Muscle of back (tissue), 3 donors: ENCODE measurements at regions not wholly inside any gene's neighbourhood (a gene's known extent, or its start where the extent isn't known, plus 50 kb on each side); places are given as distances from the start of the nearest gene placed in this dataset.

Experiments used
- DNase-seq, 3 donors: peaks; one replicate each; pipeline versions ENCODE4 v3.0.0 to v3.0.0-alpha.2; 2013

DNA sequence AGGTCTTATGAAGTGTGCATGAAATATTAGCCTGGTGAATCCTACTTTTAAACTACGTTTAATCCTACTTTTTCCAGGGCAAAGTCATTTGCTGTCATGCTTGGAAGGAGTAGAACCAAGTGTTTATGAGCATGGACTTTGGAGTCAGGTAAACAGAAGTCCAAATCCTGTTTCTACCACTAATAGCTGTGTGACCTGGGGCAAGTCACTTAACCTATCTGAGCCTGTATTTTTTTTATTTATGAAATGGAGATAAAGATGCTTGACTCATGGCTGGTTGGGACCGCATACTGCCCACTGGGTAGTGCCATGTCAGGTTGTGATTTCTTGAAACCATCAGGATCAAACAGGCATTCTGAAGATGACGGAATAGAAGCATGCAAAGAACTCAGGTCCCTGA lies 249.6 kb downstream of the BAMBI start:
- no peak for DNase-seq

DNA sequence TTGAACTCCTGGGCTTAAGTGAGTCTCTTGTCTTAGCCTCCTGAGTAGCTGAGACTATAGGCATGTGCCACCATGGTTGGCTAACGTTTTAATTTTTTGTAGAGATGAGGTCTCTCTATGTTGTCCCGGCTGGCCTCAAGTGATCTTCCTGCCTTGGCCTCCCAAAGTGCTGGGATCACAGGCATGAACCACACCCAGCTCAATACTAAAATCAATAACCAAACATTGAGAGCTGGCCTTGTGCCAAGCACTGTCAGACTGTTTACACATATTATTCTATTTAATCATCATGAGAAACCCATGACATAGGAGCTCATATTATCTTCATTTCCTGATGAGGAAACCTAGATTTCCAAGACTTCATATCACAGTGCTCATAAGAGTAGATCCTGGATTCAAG lies 251.2 kb downstream of the BAMBI start:
- no peak for DNase-seq

DNA sequence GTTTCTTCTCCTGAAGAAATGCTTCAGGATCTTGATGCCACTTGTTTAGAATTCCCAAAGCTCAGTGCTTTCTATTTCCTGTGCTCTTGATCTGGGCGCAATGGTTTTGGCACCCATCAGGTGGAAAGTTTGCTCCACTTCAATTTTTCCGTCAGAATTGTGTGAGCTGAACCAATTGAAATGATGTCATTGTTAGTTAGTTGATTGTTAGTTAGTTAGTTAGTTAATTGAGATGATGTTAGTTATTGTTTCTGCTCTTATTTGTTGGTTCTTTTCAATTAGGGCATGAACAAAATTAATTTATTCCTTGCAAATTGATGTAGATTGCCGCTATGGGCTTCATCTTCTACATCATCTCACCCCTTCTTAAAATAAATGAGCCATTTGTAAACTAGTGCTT lies 252.6 kb downstream of the BAMBI start:
- DNase-seq = no peak

DNA sequence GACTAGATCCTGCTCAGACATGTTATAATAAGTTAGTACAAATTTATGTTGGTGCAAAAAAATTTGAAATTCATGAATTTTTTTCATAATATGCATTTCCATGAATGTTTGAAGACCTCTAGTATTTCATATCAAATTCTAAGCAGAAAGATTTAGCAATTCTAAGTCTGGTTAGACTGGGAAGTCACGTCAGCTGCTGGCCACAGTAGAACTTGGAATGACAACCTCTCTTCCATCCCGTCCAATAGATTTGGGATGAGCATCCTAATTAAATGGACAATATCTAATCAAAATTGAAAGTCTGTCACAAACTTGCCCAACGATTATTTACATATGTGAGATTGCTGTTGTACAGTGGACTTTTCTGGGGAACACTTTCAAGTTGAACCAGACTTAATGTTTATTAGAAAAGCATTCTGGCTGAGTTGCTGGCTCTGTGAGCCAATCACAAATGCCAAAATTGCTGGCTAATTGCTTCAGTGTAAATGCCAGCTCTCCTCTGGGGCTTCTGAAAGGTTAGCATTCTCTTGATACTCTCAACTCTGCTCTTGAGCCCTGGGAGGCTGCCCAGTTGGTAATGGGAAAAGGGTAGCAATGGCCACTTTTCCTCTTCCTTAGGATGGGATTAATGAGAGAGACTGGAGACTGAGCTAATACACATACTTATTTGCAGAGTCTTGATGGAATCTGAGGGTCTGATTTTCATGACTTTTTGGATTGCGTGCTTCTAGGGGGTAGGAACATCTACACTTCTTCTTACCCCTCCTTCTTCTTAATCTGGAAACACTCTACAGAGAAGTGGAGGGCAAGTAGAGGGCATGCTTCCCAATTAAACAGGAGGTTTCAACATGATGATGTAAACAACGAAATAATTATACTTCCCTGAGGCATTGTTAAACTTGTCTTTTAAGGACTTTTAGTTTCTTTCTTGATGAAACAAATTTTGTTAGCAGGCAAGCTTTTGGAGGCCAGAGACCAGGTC lies 253.5 kb downstream of the BAMBI start:
- no peak for DNase-seq

DNA sequence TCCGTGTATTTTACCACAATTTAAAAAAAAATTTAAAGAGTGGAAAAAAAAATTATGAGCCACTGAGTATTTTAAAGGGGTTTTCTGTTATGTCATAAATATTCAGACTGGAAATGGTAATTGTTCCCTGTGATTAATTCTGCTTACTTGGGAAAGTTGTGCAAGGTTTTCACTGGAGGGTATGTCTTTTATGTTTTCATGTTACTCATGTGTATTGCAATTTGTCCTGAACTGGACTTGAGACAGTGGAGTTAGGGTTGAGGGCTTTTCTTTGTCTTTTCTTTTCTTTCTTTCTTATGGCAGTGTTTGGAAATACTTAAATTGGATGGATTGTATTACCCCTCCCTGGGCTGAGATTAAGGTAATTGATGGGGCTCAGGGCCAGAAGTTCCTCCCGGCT lies 257.7 kb downstream of the BAMBI start:
- no peak for DNase-seq

DNA sequence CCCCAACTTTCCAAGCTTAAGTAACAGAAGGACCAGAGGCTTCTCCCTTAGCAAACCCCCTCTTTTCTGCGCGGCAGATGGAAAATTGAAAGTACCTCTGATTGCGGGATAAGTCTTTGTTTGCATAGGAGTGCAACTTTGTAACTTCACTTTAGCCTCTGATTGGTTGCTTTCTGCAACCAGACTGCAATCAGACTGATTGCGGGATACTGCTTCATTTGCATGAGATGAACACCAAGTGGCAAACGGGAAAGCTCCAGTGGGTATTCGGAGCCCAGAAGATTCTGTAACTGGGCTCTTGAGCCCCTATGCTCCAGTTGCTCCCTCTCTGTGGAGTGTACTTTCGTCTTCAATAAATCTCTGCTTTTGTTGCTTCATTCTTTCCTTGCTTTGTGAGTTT lies 260.6 kb downstream of the BAMBI start:
- no peak for DNase-seq

DNA sequence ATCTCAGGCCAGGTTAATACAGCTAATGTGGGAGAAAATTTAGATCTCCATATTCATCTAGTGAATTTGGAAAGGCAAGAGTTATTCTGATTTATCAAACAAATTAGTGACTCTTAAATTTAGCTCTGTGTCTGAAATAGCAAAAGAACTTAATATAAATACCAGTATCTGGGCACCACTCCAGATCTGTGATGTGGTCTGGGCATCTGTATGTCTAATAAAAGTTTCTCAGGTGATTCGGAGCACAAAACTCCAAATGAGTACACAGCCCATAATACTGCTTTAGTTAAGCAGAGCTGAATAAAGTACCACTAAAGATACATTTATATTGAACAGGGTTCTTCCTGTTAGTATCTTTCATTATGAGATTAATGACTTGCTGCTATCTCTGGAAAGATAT lies 261.4 kb downstream of the BAMBI start:
- no peak for DNase-seq

DNA sequence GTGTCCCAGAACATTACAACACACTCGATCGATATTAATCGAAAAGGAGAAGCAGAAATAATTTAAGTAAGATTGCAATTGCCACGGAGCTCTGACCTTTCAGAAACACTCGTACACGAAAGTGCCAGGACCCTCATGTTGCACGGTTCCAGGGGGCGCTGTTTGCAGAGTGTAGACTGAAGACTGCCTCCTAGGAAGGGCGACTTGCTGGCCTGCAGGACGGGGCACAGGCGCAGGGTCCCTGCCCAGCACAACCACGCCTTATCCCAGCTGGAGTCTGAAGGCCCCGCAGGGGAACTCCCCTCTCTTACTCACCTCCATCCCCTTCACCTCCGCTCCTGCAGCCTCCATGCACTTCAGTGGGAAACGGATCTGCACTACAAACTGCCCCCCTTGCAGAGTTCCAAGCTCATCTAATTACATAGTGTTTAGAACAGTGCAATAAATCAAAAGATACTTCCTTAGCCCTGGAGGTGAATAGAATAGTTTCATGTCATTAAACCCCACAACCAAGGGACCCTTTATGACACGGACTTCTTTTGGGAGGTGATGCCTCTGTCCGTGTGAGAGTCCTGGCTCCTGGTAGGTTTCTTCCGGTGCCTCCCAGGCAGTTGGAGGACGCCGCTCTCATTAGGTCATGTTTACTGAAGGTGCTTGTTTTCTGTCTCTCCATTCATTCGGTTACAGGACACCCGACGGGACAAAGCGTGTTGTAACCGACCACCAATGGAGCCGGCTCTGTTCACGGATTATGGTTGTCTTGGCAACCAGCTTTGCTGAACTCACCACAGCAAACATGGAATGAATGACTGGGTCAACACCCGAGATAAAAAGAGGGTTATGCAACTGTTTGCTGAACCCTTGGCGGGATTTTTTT lies 262.2 kb downstream of the BAMBI start:
- DNase-seq = peak; percentile 52 to 72 (median 56)

DNA sequence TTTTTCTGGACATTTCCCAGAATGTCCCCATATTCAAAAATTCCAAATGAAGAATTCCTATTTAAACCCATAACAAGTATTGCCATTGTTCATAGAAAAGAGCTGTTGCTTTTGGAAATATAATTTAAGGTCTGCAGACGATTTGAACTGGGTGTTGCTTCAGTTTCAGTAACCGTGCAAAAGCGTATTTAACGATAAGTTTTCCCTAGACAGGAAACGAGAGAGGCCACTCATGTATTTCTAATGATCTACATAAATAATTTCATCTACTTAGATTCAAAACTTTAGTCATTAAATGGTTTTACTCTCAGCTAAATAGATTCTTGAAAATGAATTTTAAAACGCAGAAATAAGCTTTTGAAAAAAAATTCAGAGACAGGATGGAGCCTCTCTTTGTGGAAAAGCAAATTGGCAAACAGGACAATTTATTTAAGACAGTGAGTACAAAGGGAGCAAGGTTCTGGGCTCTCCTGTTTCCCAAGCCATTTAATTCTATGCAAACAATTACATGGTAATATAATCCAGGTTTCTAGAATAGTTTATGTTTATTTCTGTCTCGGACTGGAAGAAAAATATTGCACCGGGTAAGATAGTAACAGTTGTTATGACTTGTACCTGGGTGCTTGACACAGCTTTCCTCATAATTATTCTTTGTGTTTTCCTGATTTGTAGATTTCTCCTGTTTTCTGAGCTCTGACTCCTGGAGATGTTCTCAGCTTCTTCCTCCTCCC lies 263.0 kb downstream of the BAMBI start:
- DNase-seq = no peak

DNA sequence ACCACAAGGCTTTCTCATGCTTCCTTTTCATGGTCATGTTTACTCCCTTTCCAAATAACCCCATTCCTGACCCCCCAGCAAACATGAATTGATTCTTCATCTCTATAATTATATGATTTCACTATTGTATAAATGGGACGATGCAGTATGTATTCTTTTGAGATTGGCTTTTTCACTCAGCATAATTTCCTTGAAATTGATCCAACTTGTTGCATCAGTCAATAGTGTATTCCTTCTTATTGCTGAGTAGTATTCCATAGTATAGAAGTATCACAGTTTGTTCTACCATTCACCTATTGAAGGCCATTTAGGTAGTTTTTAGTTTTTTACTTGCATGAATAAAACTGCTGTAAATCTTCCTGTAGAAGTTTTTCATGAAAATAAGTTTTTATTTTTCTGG lies 264.7 kb downstream of the BAMBI start:
- no peak for DNase-seq

DNA sequence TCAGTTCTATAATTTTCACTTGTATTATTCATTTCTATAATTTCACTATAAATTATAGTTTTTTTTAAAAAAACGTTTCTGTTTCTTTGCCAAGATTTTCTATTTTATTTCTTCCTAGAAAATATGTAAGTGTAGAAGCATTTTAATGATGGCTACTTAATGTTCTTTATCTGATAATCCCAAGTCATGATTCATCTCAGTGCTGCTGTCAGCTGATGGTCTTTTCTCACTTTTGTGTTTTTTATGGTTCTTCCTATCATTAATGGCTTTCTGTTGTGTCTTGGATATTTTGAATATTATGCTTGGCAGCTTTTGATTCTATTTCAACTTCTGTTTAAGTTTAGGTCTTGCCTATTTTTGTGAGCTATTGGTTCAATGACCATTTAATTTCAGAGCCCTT lies 268.6 kb downstream of the BAMBI start:
- DNase-seq = no peak

DNA sequence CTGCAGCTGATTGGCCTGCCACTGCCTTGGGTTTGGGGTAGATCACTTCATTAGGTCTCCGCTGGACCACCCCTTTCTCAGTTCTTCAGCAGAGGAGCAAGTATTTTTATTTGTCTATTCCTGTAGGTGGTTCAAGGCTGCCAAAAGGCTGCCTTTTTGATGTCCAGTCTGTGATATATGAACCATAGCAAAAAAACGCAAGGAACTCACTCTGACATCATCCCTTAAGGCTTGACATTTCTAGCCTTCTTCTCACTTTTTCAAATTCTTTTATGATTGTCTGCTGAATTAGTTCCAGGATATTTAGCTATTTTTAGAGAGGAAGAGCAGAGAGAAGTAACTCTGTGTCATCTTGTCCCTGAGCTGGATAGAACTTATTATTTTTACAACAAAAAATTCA lies 269.2 kb downstream of the BAMBI start:
- DNase-seq = peak; percentile 48 to 70 (median 49)

DNA sequence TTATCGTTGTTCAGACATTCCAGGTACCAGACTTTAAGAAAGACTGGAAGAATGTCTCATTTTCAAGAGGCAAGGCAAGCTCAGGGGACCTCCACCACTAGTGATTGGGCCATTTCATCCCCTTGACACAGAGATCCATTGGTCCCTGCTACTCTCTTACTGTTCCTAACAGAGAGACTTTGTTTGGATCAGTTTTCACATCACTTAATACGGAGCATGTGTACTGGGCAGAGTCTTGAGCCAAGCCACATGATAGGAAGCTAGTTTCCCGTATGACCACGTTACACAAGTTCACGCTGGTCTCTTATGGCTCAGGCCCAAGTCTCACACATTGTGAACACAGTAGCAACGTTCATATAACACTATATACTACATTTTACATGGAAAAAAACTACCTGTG lies 269.9 kb downstream of the BAMBI start:
- peak in 1 of 3 donors; percentile 32 for DNase-seq

DNA sequence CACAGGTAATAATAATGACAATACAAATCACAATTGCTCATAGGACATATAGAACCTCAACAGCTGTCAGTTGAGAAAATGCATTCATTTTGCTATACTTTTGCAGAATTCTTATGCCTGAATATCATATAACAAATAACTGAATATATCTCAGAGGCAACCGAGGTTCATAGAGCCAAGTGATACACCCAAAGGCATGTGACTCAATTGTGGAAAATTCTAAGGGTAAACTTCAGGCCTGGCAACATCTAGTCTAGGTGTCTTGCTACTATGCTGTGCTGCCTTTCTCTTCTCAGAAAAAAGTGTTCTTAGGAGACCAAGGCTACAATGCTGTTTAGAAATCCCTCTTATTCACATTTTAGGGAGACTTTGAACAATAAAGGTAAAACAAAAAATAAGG lies 270.7 kb downstream of the BAMBI start:
- DNase-seq = no peak

DNA sequence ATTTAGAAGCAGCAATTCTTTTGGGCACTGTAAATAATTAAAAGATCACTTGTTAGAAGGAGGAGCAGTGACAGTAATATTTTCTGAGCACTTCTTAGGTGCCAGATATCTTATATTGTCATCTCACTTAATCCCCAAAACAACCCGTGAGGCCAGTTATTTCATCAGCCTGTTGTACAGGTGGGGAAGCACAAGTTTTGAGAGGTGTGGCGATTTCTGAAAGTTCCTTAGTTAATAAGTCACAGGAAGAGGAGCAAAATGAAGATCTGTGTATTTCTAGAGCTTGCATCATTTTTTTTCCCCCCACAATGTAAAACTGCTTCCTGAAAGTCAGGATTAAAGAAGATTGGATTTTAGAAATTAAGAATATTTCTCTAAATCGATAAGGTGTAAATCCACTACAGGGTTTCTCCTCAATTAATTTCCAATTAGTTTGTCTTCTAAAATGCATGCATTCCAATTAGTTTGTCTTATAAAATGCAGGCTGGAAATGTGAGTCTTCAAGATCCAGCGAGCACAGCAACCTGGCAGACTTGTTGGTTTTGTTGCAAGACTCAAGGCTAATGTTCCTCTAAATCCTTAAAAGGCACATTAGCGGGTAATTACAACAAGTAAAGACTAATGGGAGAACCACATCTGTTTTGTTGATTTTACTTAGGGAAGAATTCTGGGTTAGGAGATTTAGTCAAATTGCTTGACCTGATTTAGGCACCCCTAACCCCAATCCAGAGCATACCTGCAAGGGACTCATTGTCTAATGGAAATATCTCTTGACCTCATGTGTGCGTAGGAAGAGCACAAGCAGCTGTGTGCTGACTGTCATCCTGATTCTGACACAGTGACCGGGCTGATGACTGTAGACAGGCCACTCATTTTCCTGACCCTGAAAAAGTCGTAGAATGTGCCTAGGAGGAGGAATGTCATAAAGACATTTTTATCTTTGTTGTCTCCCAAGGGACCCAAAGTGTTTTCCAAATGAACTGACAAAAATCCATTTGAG lies 272.0 kb downstream of the BAMBI start:
- no peak for DNase-seq

DNA sequence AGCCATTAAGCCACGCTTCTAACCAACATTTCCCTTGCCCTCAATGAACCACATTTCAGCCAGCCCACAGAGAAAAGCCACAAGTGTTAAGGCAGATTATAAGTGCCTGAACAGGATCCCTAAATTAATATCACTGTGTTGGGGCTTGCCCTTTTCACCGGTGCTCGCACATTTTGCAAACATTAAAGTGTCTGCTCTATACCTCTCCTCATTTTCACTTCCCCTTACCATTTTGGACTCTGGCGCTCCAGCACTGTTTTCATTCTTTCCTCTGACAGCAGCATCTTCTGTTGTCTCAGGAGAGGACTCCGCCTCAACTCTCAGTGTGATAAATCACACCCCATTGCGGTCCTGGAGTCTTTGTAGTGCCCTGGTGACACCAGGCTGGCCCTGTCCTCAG lies 274.2 kb downstream of the BAMBI start:
- DNase-seq = no peak

DNA sequence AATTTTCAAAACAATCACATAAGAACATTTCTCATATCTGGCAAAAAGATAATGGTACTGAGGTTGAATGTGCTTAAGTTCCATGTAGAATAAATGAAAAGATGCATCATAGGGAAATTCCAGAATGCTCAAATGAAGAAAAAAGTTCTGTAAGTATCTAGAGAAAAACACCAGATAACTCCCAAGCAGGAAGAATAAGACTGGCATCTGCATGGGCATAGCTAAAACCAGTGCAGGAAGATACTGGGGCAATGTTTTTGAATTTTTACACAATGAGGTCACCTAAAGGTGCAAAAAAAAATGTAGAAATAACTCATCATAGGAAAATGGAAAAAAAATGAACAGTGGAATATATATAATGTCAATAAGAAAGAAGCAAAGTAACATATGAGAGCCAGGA lies 275.2 kb downstream of the BAMBI start:
- no peak for DNase-seq

DNA sequence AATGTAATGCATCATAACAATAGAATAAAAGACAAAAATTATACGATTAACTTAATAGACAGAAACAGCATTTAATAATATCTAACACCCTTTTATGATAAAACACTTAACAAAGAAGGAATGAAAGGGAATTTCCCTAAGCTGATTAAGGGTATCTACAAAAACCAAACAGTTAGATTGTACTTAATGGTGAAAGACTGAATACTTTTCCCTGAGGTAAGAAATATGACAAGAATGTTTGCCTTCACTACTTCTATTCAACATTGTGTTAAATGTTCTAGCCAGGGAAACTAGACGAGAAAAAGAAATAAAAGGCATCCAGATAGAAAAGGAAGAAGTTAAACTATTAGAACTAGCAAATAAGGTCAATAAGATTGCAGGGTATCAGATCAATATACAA lies 276.9 kb downstream of the BAMBI start:
- no peak for DNase-seq

DNA sequence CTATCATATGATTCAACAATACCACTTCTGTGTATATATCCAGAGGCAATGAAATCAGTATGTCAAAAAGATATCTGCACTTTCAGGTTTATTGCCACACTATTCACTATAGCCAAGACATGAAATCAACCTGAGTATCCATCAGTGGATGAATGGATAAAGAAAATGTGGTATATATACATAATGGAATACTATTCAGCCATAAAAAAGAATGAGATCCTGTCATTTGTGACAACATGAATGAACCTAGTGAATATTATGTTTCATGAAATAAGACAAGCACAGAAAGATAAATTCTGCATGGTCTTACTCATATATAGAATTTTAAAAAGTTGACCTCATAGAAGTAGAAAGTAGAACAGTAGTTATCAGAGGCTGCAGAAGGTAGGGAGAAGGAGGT lies 281.1 kb downstream of the BAMBI start:
- no peak for DNase-seq

DNA sequence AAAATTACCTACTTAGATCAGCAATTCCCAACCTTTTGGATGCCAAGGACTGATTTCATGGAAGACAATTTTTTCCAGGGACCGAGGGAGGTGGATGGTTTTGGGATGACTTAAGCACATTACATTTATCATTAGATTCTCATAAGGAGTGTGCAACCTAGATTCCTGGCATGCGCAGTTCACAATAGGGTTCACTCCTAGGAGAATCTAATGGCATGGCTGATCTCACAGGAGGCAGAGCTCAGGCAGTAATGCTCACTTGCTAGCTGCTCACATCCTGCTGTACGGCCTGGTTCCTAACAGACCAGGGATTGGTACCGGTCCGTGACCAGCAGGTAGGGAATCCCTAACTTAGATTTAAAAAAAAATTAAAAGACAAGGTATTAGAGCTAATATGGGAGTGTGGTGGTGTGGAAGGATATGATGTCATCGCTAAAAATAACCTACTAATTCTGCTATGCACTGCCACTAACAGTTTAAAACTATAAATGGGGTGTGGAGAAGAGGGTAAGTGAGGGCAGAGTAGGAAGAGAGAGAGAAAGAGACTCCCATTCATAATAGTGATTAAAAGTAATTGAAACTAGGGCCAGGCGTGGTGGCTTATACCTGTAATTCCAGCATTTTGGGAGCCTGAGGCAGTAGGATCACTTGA lies 282.7 kb downstream of the BAMBI start:
- DNase-seq = no peak
